ENCODE measurements at regions not wholly inside any gene's neighbourhood (a gene's known extent, or its start where the extent isn't known, plus 50 kb on each side); places are given as distances from the start of the nearest gene placed in this dataset.
A peak's percentile ranks its signal among the peaks of the same experiment; 100 is the strongest.
"Not testable (repeated sequence)": the region's sequence is repeated elsewhere in the genome, so short reads cannot be mapped to it uniquely, and the experiment has no call there.

DNA sequence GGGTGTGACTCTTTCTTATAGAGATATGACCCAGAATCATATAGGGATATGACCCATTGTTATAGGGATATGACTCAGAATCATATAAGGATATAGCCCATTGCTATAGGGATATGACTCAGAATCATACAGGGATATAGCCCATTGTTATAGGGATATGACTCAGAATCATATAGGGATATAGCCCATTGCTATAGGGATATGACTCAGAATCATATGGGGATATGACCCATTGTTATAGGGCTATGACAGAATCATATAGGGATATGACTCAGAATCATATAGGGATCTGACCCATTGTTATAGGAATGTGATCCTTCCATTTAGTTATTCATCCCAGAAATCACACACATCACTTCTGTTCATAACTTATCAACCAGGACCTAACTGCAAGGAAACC is 312.2 kb upstream of the ADARB2 start:
- DNase-seq = no peak

DNA sequence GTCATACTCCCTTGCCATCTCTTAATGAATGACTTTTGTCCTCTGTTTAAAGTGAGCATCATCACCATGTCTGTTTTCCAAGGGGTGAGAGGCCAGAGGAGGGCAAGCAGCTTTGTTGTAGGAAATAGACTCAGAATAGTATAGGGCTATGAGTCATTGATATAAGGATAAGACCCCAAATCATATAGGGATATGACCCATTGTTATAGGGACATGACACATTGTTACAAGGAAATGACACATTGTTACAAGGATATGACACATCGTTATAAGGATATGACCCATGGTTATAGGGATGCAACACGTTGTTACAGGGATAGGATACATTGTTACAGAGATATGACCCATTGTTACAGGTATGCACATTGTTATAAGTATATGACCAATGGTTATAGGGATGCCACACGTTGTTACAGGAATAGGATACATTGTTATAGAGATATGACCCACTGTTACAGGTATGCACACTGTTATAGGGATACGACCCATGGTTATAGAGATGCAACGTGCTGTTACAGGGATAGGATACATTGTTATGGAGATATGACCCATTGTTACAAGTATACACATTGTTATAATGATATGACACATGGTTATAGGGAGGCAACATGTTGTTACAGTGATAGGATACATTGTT is 311.1 kb upstream of the ADARB2 start:
- DNase-seq = no peak

DNA sequence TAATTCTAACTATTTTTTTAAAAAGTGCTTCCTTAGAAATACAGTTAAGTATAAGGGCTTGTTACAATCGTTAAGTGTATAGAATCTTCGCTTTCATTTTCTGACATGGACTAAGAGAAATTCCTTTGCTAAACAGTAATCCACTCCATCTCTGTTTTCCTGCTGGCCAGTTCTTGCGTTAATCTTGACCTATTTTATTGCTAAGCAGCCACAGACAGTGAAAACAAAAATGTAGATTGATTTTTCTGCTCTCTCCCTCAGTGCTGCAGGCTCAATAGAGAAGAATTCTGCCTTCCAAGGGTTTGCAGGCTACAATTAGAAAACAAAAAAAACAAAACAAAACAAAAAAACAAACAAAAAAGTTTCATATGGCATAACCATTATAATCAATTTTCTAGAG is 310.4 kb upstream of the ADARB2 start:
- no peak for DNase-seq

- DNase-seq = no peak
Measured at GRCh38 chr10:2043379-2043778, 306.1 kb upstream of the ADARB2 start.

- DNase-seq = no peak
Measured at GRCh38 chr10:2038036-2038435, 300.7 kb upstream of the ADARB2 start.

GRCh38 chr10:2037246-2037645 is 299.9 kb upstream of the ADARB2 start:
- no peak for DNase-seq

DNA sequence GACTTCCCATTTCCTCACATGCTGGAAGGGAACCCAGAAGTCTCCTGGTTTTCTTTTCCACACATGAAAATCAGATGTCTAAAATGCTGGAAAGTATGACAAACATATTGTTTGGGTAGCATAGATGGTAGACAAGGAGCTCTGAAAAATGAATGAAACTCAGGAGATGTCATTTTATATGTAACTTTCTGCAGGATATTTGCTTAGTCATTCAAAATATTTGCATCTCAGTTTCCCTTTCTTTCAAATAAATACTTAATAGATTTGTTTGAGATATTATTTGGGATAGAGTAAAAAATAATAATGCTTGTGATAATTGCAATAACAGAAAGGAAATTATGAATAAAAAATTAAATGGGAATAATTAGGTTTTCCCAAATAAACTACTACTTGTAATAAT is 298.9 kb upstream of the ADARB2 start:
- DNase-seq = no peak

DNA sequence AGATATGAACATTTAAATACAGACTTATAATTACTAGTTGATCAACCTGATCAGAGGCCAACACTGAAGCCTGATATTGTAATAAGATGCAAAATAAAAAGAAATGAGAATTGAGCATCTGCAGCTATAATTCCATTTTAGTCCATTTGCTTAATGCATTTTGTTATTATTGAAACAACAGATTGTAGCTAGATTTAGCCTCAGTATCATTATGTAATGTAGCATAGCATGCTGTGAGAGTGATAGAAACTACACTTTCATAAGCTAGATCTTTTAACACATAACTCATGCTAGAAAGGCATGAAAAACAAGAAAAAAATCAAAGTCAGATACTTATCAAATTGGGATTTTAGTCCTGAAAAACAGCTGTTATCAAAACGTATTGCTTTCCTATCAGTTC is 292.7 kb upstream of the ADARB2 start:
- DNase-seq = no peak

GRCh38 chr10:2026936-2027335 is 289.6 kb upstream of the ADARB2 start:
- DNase-seq = no peak

DNA sequence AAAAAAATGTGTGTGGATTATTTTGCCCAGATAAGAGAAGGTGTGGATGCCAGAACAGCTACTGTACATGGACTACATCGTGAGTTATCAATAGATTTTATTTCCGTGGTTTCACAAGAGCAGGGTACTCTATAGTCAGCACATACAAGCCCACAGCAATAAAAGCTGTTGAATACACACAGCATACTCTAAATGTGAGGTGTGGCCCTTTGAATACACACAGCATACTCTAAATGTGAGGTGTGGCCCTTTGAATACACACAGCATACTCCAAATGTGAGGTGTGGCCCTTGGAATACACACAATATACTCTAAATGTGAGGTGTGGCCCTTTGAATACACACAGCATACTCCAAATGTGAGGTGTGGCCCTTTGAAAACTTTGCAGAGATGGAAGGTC is 287.4 kb upstream of the ADARB2 start:
- not testable (repeated sequence) for DNase-seq

- DNase-seq = no peak
Measured at GRCh38 chr10:2023687-2024086, 286.4 kb upstream of the ADARB2 start.

GRCh38 chr10:2022401-2022800 is 285.1 kb upstream of the ADARB2 start:
- DNase-seq = no peak

GRCh38 chr10:2020836-2021235 is 283.5 kb upstream of the ADARB2 start:
- peak in 1 of 2 donors; percentile 1 for DNase-seq

DNA sequence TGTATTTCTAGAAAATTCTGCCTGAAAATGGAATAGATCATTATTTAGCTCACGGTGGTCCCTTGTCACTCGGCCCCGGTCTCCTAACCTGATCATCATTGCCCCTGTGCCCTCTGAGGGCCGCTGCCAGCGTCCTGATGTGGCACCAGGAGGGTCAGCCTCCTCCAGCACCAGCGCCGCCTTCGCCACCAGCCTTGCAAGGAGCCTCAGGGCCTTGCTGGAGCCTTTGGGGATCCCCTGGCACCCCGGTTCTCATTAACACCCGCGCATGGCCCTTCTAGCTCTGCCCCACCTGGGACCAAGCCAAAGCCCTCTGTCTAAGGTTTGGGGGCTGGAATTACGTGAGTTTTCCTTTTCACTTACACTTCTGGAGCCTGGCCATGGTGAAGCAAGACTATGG is 282.5 kb upstream of the ADARB2 start:
- no peak for DNase-seq

GRCh38 chr10:2019281-2019680 is 282.0 kb upstream of the ADARB2 start:
- DNase-seq = no peak

DNA sequence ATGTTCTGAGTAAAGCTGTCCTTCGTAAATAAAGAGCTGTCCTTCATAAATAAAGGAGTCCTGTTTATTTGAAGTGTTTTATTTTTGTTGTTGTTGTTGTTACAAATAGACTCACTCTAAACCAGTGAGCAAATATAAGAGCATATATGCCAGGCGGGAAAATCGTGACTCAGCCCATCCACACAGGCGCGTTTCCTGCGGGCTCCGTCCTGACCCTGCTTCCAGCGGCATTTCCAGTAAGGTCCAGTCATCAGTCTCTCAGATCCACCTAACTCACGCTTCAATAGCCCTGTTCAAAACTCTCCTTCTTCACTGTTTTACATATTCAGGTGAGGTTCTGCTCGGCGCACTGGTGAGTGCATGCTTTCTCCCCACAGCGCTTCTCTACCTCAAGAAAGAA is 277.2 kb upstream of the ADARB2 start:
- DNase-seq = no peak

DNA sequence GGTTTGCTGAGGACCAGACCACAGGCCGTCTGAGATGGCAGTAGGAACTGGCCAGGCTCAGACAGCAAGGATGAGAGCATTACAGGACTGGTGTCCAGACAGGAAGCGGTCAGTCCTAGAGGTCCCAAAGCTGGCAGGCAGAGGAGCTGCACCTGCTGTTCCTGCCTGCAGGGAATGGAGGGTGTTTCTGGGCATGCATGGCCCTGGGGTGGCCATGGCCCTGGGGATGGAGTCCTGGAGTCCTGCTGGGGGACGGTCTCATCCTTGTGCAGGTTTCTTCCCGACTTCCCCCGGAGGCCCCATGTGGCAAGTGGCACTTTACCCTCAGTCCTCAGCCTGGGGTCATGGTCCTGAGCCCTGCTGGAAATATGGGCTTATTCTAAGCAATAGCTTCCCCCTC is 274.9 kb upstream of the ADARB2 start:
- DNase-seq = no peak

DNA sequence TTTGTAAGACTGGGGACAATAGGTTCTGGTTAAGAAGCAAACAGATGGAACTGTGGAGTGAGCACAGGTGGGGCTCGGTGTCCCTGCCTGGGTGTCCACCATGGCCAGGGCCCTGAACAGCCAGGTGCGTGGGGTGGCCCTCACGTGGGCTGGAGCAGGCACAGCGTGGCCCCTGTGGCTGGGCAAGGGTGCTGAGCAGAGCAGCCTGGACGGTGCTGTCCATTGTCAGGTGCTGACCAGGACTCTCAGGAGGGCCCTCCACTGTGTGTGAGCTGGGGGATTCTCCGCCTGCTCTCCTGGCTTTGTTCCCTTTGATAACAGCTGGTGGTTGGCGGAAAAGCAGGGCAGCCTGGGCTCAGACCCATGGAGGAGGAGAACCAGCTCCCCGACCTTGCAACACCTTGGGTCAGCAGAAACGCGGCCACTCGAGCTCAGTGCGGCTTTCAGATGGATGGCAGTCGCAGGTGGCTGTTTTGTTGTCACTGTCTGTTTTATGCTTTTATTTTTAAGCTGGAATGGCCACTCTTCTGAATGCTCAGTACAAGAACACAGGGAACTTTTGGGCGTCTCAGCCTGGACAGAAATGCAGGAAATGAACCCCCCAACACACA is 273.9 kb upstream of the ADARB2 start:
- DNase-seq = no peak

DNA sequence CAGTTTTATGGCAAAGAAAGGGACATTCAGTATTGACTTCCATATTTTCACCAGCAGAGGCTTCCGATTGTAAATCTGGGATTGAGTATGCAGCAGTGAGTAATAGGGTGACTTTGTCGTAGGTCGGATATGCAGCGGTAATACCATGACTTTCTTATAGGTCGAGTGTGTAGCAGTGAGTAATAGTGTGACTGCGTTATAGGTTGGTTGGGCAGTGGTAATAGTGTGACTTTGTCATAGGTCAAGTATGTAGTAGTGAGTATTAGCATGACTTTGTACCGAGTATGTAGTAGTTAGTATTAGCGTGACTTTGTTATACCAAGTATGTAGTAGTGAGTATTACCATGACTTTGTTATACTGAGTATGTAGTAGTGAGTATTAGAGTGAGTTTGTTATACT is 268.2 kb upstream of the ADARB2 start:
- DNase-seq = no peak

DNA sequence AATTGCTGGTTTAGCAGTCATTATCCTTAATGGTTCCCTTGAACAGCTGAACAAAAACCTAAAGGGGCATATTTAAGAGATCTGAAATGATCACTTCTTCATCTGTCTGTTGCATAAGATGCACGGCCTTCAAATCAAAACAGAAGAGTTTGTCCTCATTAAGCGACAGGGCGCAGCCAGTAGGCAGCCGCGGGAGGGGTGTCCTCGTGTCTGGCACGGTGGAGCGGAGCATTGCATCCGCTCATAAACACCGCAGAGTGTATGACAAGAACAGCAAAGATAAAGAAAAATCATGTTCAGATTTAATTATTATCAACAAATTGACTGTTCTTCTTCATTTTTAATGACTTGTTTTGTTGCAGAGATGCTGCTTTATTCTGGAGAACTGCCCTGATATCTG is 255.6 kb upstream of the ADARB2 start:
- DNase-seq = no peak

DNA sequence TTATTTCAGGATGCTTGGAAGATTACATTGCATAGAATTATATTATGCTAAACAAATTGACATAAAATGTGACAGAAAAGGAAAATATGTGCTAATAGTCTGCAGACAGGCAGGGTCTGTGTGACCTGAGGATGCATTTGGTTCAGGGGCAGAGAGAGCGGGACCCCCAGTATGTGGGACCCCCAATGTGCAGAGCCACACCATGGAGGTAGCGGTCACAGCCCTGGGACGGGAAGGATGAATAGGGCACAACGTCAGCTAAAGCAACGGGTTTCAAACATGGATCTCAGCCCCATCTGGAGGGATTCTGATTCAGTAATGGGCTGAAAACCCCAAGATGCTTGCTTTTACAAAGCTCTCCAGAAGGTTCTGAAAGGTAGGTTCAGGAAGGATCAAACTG is 251.8 kb upstream of the ADARB2 start:
- DNase-seq = no peak

- DNase-seq = no peak
Measured at GRCh38 chr10:1981976-1982375, 244.7 kb upstream of the ADARB2 start.

- no peak for DNase-seq
Measured at GRCh38 chr10:1980459-1980858, 243.1 kb upstream of the ADARB2 start.

GRCh38 chr10:1978584-1978983 is 241.3 kb upstream of the ADARB2 start:
- DNase-seq = no peak

DNA sequence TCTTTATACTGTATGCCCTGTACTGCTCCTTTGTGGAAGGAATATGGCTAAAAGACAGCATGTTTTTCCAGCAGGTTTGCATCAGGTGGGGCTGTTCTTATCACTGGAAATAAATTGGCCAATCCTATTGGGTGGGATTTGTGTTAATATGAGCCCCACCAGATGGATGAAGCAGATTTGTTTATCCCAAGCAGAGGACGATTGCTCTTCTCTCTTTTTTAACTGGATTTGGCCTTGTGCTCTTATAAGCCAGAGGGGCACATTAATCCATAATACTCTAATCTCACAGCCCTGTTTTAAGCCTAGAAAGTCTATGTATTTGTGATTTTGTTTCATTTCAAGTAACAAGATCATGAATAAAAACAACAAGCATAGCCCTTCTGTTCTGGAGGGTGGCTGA is 240.1 kb upstream of the ADARB2 start:
- no peak for DNase-seq
